H4 (cell line): ENCODE measurements at regions not wholly inside any gene's neighbourhood (a gene's known extent, or its start where the extent isn't known, plus 50 kb on each side); places are given as distances from the start of the nearest gene placed in this dataset.

ENCODE experiments used
- DNase-seq: peaks from one replicate; pipeline ENCODE4 v3.0.0-alpha.2; 2015; ENCODE audit warnings: low spot score

- no peak for DNase-seq
Measured at GRCh38 chr4:123747016-123747415, 350.4 kb downstream of the SPRY1 start.

- no peak for DNase-seq
Measured at GRCh38 chr4:123748806-123749205, 352.2 kb downstream of the SPRY1 start.

- DNase-seq = no peak
Measured at GRCh38 chr4:123749383-123749782, 352.8 kb downstream of the SPRY1 start.

GRCh38 chr4:123750044-123750443 is 353.4 kb downstream of the SPRY1 start:
- DNase-seq = no peak

- DNase-seq = no peak
Measured at GRCh38 chr4:123755655-123756054, 359.1 kb downstream of the SPRY1 start.

- no peak for DNase-seq
Measured at GRCh38 chr4:123767806-123768205, 371.2 kb downstream of the SPRY1 start.

GRCh38 chr4:123770884-123771283 is 374.3 kb downstream of the SPRY1 start:
- DNase-seq = no peak

- no peak for DNase-seq
Measured at GRCh38 chr4:123776267-123776666, 379.7 kb downstream of the SPRY1 start.

GRCh38 chr4:123777373-123777772 is 380.8 kb downstream of the SPRY1 start:
- DNase-seq = no peak

GRCh38 chr4:123783151-123783790 is 386.7 kb downstream of the SPRY1 start:
- DNase-seq = no peak

GRCh38 chr4:123783921-123784320 is 387.3 kb downstream of the SPRY1 start:
- no peak for DNase-seq

GRCh38 chr4:123784626-123785025 is 388.0 kb downstream of the SPRY1 start:
- no peak for DNase-seq

- DNase-seq = no peak
Measured at GRCh38 chr4:123785538-123785937, 388.9 kb downstream of the SPRY1 start.

GRCh38 chr4:123786163-123786915 is 389.7 kb downstream of the SPRY1 start:
- DNase-seq = no peak

- peak; percentile 34 for DNase-seq
Measured at GRCh38 chr4:123786920-123787319, 390.3 kb downstream of the SPRY1 start.

- no peak for DNase-seq
Measured at GRCh38 chr4:123787512-123788080, 391.0 kb downstream of the SPRY1 start.

- DNase-seq = no peak
Measured at GRCh38 chr4:123788577-123788976, 392.0 kb downstream of the SPRY1 start.

- no peak for DNase-seq
Measured at GRCh38 chr4:123790681-123791080, 394.1 kb downstream of the SPRY1 start.

- DNase-seq = no peak
Measured at GRCh38 chr4:123802082-123802645, 405.6 kb downstream of the SPRY1 start.

- DNase-seq = no peak
Measured at GRCh38 chr4:123802933-123803332, 406.3 kb downstream of the SPRY1 start.

GRCh38 chr4:123804196-123804721 is 407.7 kb downstream of the SPRY1 start:
- DNase-seq = no peak

GRCh38 chr4:123806056-123806455 is 409.5 kb downstream of the SPRY1 start:
- no peak for DNase-seq

GRCh38 chr4:123807187-123807586 is 410.6 kb downstream of the SPRY1 start:
- DNase-seq = no peak
